ENCODE measurements at regions not wholly inside any gene's neighbourhood (a gene's known extent, or its start where the extent isn't known, plus 50 kb on each side); places are given as distances from the start of the nearest gene placed in this dataset.
"Not testable (repeated sequence)": the region's sequence is repeated elsewhere in the genome, so short reads cannot be mapped to it uniquely, and the experiment has no call there.

- ChIA-PET CTCF (interaction anchor here (0.5 to 1.1 kb wide), 2 partner anchors 383 to 965 kb away, joined by 3 to 6 read pairs; no protein-coding TSS in a partner anchor), POLR2A (ENCODE audit: low non-redundant PET) (no interaction called here)
- H3K27ac ChIP-seq, result no peak overlapping the region
- DNase-seq (ENCODE audit: low spot score), result no peak
- TF ChIP-seq CTCF (conservative IDR thresholded peaks at IDR 0.05; ENCODE audit: low read depth), result no peak
Measured at GRCh38 chr9:108430655-108431054, 425.1 kb downstream of the ACTL7B start.

- no peak for TF ChIP-seq CTCF (conservative IDR thresholded peaks at IDR 0.05; ENCODE audit: low read depth)
- H3K27ac ChIP-seq, result no peak overlapping the region
- POLR2A ChIA-PET (ENCODE audit: low non-redundant PET), result no interaction called here
- no peak for DNase-seq (ENCODE audit: low spot score)
- CTCF ChIA-PET, result interaction anchor here (0.8 to 1.2 kb wide), 2 partner anchors 13 to 17 kb away, joined by 3 read pairs; no protein-coding TSS in a partner anchor
Measured at GRCh38 chr9:108427751-108428150, 428.0 kb downstream of the ACTL7B start.

- POLR2A ChIA-PET (ENCODE audit: low non-redundant PET); DNase-seq (ENCODE audit: low spot score); CTCF ChIA-PET; H3K27ac ChIP-seq: not testable (repeated sequence)
Measured at GRCh38 chr9:108426421-108426940, 429.3 kb downstream of the ACTL7B start.

- no peak for DNase-seq (ENCODE audit: low spot score)
- no peak overlapping the region for H3K27ac ChIP-seq
- TF ChIP-seq CTCF (conservative IDR thresholded peaks at IDR 0.05; ENCODE audit: low read depth), result no peak
- ChIA-PET CTCF (no interaction called here), POLR2A (ENCODE audit: low non-redundant PET) (no interaction called here)
Measured at GRCh38 chr9:108423433-108423832, 432.4 kb downstream of the ACTL7B start.

GRCh38 chr9:108419379-108419778 lies 436.4 kb downstream of the ACTL7B start:
- DNase-seq (ENCODE audit: low spot score), result no peak
- no peak for TF ChIP-seq CTCF (conservative IDR thresholded peaks at IDR 0.05; ENCODE audit: low read depth)
- ChIA-PET POLR2A (ENCODE audit: low non-redundant PET) (no interaction called here), CTCF (no interaction called here)
- no peak overlapping the region for H3K27ac ChIP-seq

GRCh38 chr9:108417726-108418125 lies 438.1 kb downstream of the ACTL7B start:
- no peak for DNase-seq (ENCODE audit: low spot score)
- no peak overlapping the region for H3K27ac ChIP-seq
- ChIA-PET POLR2A (ENCODE audit: low non-redundant PET) (no interaction called here), CTCF (no interaction called here)
- TF ChIP-seq CTCF (conservative IDR thresholded peaks at IDR 0.05; ENCODE audit: low read depth), result no peak

- no peak for TF ChIP-seq CTCF (conservative IDR thresholded peaks at IDR 0.05; ENCODE audit: low read depth)
- H3K27ac ChIP-seq, result no peak overlapping the region
- no peak for DNase-seq (ENCODE audit: low spot score)
- POLR2A ChIA-PET (ENCODE audit: low non-redundant PET), result no interaction called here
- CTCF ChIA-PET, result interaction anchor here (1.5 kb wide), 1 partner anchor 148 kb away, joined by 4 read pairs; no protein-coding TSS in a partner anchor
Measured at GRCh38 chr9:108417312-108417711, 438.5 kb downstream of the ACTL7B start.
